K562 (cell line): ENCODE measurements at regions not wholly inside any gene's neighbourhood (a gene's known extent, or its start where the extent isn't known, plus 50 kb on each side); places are given as distances from the start of the nearest gene placed in this dataset.

Experiments
- NR1H2 ChIP-seq: sonication (generic); formaldehyde crosslinking; IDR thresholded peaks from 2 replicates; pipeline ENCODE4 v1.4.0; 2020; ENCODE audit warnings: mild to moderate bottlenecking, missing genetic modification reagents
- RNF2 ChIP-seq: sonication (generic); IDR thresholded peaks from 2 replicates; pipeline ENCODE4 v1.6.1; 2016
- TAF1 ChIP-seq: IDR thresholded peaks from 2 replicates; pipeline ENCODE4 v1.6.1; 2011; ENCODE audit warnings: mild to moderate bottlenecking, low read length, moderate library complexity; ENCODE audit not compliant: insufficient read depth, control insufficient read depth, severe bottlenecking; ENCODE audit errors: extremely low read depth
- TCF7L2 ChIP-seq: fragments of 150-350 bp; IDR thresholded peaks from 2 replicates; pipeline ENCODE4 v1.6.1; 2016; ENCODE audit warnings: low read depth, mild to moderate bottlenecking, low read length, moderate library complexity
- ZBTB49 ChIP-seq: sonication (generic); formaldehyde crosslinking; IDR thresholded peaks from 2 replicates; pipeline ENCODE4 v1.8.0; 2022; ENCODE audit warnings: missing genetic modification reagents, mild to moderate bottlenecking, borderline replicate concordance
- ZBTB8A ChIP-seq: fragments of 450-650 bp; IDR thresholded peaks from 2 replicates; pipeline ENCODE4 v1.6.1; 2018; ENCODE audit warnings: mild to moderate bottlenecking, moderate library complexity; ENCODE audit not compliant: partially characterized antibody
- ZNF316 ChIP-seq: fragments of 450-650 bp; IDR thresholded peaks from 2 replicates; pipeline ENCODE4 v1.6.1; 2016

- TF ChIP-seq ZNF316 = no peak
- no peak for TF ChIP-seq ZBTB49
- TF ChIP-seq RNF2 = no peak
- no peak for TF ChIP-seq TCF7L2
- TF ChIP-seq TAF1 = no peak
- no peak for TF ChIP-seq NR1H2 (CRISPR knock-in tag)
- no peak for TF ChIP-seq ZBTB8A
Observed at GRCh38 chr2:173602153-173602795, 247.6 kb downstream of the CDCA7 start.
